LoVo (cell line): ENCODE measurements at regions not wholly inside any gene's neighbourhood (a gene's known extent, or its start where the extent isn't known, plus 50 kb on each side); places are given as distances from the start of the nearest gene placed in this dataset.
"Not testable (repeated sequence)": the region's sequence is repeated elsewhere in the genome, so short reads cannot be mapped to it uniquely, and the experiment has no call there.

ENCODE experiments used
- DNase-seq: peaks from one replicate; pipeline ENCODE4 v3.0.0-alpha.2; 2016; ENCODE audit warnings: low spot score

DNA sequence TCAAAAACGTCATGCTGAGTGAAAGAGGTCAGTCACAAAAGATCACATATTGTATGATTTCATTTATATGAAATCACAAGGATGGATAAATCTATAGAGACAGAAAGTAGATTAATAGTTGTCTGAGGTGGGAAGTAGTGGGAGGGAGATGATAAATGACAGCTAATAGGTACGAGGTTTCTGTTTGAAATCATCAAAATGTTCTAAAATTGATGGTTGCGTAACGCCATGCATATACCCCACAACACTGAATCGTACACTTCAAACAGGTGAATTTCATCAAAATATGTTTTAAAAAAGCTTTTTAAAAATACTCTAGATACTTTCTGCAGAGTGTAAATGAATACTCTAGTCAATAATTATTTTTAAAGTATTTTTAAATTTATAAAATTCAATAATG is 303.0 kb upstream of the STAC start:
- DNase-seq, result no peak

GRCh38 chr3:36082958-36083357 is 297.3 kb upstream of the STAC start:
- not testable (repeated sequence) for DNase-seq

DNA sequence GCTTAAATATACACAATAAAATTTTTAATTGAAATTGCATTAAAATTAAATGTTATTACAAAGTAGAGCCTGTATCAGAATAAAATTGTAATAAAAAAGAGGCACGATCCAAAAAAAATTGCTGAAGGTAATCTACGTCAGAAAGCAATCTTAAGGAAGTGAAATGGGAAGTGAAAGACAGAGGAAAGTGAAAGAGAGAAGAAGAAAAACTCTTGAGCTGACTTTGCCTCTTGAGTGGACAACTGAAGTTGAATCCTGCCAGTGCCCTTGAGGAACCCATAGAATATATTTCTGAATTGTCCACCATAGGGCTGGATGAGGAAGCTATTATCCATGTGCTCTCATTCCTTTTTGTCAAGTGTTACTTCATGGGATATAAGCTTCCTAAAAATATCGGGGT is 285.1 kb upstream of the STAC start:
- DNase-seq, result no peak

- DNase-seq, result no peak
These were observed 283.1 kb upstream of the STAC start for GRCh38 chr3:36097209-36097608.

- no peak for DNase-seq
These were observed 266.0 kb upstream of the STAC start for GRCh38 chr3:36114353-36114752.

DNA sequence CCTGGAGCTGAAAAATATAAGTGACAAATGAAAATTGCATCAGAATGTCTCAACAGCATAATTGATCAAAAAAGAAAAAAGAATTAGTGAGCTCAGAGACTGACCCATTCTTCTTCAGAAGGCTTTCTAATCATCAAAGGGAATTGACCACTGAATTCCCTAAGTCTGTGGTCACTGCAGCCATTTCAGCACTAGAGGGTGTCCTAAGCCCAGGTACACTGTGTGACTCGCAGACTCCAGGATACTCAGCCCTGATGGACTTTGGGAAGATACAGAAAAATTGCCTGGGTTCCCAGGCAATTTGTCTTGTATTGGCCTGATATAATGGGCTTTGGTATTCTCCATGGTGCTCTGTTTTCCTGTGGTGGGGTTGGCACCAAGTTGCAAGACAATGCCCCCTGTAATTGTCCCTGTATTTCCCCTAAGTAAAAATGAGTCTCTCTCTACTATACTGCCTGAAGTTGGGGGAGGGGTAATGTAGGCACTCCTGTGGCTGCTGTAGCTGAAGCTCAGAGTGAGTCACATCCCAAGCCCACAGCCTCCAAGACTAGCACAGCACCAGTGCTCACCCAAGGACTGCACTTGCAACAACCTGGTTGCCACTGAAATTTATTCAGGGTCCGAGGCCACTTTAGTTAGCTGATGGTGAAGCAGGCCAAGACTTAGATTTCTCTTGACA is 256.0 kb upstream of the STAC start:
- DNase-seq, result peak; percentile 7

GRCh38 chr3:36132214-36132613 is 248.1 kb upstream of the STAC start:
- no peak for DNase-seq

DNA sequence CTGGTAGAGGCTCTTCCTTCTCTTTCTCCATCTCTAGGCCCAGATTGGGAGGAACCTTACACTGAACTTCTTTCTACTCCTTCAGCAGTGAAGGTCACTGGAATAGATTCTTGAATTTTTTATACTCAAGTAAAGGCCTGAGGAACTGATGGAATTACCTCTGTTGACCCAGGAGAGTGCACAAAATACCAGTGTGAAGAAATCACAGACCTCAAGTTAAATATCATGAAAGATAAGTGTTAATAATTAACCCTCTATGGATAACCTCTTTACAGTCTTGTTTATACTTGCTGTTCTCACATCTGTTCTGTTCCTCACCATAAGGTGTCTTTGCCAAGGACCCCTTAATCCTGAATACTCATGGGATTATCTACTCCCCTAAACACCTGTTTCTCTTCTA is 244.4 kb upstream of the STAC start:
- DNase-seq, result no peak

GRCh38 chr3:36142746-36143145 is 237.6 kb upstream of the STAC start:
- DNase-seq, result no peak

- no peak for DNase-seq
These were observed 233.9 kb upstream of the STAC start for GRCh38 chr3:36146404-36146803.

DNA sequence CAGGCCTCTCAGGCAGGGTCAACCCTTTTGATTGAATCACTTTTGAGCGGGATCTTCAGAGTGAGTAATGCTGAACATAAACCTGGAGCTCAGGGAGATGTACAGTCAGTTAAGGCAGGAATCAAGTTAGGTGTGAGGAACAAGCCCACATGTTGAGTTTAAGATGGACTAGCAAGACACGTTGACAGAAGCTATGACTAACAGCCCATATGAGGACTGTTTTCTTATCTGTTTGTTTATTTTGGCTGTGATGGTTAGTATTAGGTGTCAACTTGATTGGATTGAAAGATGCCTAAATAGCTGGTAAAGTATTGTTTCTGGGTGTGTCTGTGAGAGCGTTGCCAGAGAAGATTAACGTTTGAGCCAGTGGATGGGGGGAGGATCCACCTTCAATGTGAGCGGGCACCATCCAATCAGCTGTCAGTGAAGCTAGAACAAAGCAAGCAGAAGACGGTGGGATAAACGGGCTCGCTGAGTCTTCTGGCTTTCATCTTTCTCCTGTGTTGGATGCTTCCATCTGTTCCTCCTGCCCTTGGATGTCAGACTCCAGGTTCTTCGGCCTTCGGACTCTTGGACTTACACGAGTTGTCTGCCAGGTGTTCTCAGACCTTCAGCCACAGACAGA is 232.3 kb upstream of the STAC start:
- no peak for DNase-seq

GRCh38 chr3:36149447-36149865 is 230.8 kb upstream of the STAC start:
- DNase-seq, result no peak

DNA sequence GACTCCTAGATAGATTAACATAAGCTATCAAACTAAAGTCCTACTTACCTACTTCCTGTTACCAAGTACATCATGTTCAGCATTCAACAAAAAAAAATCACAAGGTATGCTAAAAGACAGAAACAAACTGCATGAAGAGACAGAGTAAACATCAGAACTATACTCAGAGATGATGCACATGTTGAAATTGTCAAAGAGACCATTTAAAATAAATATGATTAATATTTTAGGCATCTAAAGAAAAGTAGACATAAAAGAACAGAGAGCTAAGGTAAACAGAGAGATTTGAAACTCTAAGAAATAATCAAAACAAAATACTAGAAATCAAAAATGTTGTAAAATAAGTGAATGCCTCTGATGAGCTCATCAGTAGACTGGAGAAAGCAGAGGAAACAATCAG is 224.8 kb upstream of the STAC start:
- no peak for DNase-seq

- no peak for DNase-seq
These were observed 215.9 kb upstream of the STAC start for GRCh38 chr3:36164400-36164799.

- no peak for DNase-seq
These were observed 214.6 kb upstream of the STAC start for GRCh38 chr3:36165509-36166290.

- peak; percentile 15 for DNase-seq
These were observed 213.8 kb upstream of the STAC start for GRCh38 chr3:36166477-36166876.

- no peak for DNase-seq
These were observed 207.6 kb upstream of the STAC start for GRCh38 chr3:36172699-36173098.

- no peak for DNase-seq
These were observed 205.0 kb upstream of the STAC start for GRCh38 chr3:36175113-36175812.

DNA sequence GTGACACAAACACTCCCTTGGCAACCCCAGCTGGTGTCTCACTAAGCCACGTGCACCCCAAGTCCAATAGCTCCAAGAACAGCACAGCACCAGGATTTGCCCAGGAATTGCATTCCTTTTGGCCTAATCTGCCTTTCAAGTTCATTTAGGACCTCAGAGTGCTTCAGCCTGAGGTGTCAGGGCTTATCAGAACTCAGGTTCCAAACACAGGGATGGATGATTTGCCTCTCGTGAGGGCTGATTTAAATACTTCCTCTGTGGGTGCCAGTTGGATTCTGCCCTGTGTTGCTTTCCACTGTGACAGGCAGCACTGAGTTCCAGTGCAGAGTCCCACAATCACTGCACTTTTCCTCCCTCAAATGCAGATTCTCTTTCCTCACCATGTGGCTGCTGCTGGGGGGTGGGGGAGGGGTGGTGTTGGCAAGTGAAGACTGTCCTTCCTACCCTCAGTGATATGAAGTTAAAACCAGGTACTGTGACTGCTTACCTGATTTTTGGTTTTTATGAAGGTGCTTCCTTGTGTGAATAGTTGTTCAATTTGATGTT is 204.3 kb upstream of the STAC start:
- no peak for DNase-seq

GRCh38 chr3:36178018-36178417 is 202.3 kb upstream of the STAC start:
- no peak for DNase-seq

DNA sequence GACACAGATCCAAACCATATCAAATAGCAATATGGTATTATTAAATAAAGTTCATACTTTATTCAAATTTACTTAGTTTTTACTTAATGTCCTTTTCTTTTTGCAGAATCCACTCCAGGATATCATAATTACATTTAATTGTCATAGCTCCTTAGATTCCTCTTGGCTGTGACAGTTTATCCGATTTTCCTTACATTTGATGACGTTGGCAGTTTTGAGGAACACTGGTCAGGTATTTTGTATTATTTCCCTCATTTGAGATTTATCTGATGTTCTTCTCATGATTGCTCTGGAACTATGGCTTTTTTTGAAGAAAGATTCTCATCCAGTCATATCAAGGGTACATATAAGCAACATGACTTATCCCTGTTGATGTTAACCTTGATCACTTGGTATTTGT is 198.3 kb upstream of the STAC start:
- no peak for DNase-seq

GRCh38 chr3:36187197-36187596 is 193.1 kb upstream of the STAC start:
- DNase-seq, result not testable (repeated sequence)
